ENCODE measurements at regions not wholly inside any gene's neighbourhood (a gene's known extent, or its start where the extent isn't known, plus 50 kb on each side); places are given as distances from the start of the nearest gene placed in this dataset.

- no peak overlapping the region for H3K27ac Mint-ChIP-seq
- no peaks in the 10 kb centered on the region for H3K4me1 Mint-ChIP-seq (ENCODE audit: low read depth)
- no peak overlapping the region for H3K4me3 Mint-ChIP-seq
- no peaks in the 10 kb centered on the region for H3K27me3 Mint-ChIP-seq (ENCODE audit: insufficient read depth)
- intact Hi-C loops (cut with micrococcal nuclease) = no loop called here
- no peaks in the 10 kb centered on the region for H3K9me3 Mint-ChIP-seq
- no peaks in the 10 kb centered on the region for H3K36me3 Mint-ChIP-seq (ENCODE audit: low read depth)
- DNase-seq (ENCODE audit: low spot score) = no peak
Observed at GRCh38 chr21:16154951-16155635, 425.3 kb downstream of the USP25 start.

- Mint-ChIP-seq H3K27ac (no peak overlapping the region), H3K4me3 (no peak overlapping the region), H3K36me3 (ENCODE audit: low read depth) (no peaks in the 10 kb centered on the region), H3K9me3 (no peaks in the 10 kb centered on the region), H3K4me1 (ENCODE audit: low read depth) (no peaks in the 10 kb centered on the region), H3K27me3 (ENCODE audit: insufficient read depth) (no peaks in the 10 kb centered on the region)
- DNase-seq (ENCODE audit: low spot score) = no peak
- intact Hi-C loops (cut with micrococcal nuclease) = no loop called here
Observed at GRCh38 chr21:16156841-16157489, 427.2 kb downstream of the USP25 start.

DNA sequence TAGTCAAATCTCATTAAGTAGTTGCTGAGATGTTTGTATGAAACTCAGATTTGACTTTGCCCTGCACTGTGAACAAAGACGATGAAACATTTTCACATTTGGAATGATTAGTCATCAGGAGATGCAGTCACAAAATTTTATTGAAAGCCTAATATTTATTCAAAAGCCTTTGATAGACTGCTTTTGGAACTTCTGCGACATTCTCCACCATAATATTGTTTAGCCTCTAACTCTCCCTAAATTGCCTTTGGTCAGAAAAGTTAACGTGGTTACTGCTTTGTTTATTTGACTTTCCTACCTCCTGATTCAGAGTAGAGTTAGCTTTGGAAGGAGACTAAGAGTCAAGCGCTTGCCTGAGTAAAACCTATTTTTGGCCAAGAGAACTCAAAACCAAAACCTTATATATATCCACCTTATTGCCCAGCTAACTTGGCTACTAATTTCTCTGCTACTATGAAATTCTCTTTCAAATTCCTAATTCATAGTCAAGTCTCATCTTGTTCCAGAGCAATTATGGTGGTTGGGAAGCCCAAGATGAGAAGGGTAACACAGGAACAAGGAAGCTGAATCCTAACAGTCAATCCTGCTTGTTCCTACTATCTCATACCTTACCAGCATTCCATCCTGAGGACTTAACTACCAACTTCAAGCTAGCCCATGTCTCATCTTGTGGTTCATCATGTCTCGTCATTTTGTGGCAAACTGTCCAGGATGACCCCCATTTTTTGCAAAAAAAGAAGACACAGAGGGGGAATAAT lies 429.6 kb downstream of the USP25 start:
- Mint-ChIP-seq H3K4me1 (ENCODE audit: low read depth) (no peaks in the 10 kb centered on the region), H3K4me3 (no peak overlapping the region), H3K27ac (no peak overlapping the region), H3K36me3 (ENCODE audit: low read depth) (no peaks in the 10 kb centered on the region), H3K27me3 (ENCODE audit: insufficient read depth) (no peaks in the 10 kb centered on the region), H3K9me3 (no peaks in the 10 kb centered on the region)
- intact Hi-C loops (cut with micrococcal nuclease) = no loop called here
- DNase-seq (ENCODE audit: low spot score) = no peak

GRCh38 chr21:16159971-16160350 lies 430.2 kb downstream of the USP25 start:
- H3K9me3 Mint-ChIP-seq = no peaks in the 10 kb centered on the region
- DNase-seq (ENCODE audit: low spot score) = no peak

DNA sequence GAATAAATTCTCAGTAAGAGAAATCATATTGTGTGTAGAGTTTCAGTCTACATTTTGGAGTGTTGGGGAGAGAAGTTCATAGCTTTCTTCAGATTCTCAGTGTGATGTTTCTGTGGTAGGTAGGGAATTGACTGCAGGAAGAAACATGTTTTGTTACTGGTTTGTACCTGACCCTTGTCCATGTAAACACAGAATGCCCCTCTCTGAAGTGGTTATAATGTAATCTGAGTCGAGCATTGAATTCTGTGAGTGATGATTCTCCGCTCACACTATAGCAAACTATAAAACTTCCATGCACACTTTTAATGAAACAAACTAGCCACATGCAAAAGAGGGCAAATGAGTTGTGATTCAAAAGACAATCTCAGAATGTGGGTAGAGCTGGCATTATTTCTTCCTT lies 433.2 kb downstream of the USP25 start:
- H3K9me3 Mint-ChIP-seq = no peaks in the 10 kb centered on the region
- H3K27ac Mint-ChIP-seq = no peak overlapping the region
- DNase-seq (ENCODE audit: low spot score) = no peak
- no peaks in the 10 kb centered on the region for H3K27me3 Mint-ChIP-seq (ENCODE audit: insufficient read depth)
- no peak overlapping the region for H3K4me3 Mint-ChIP-seq
- no peaks in the 10 kb centered on the region for H3K4me1 Mint-ChIP-seq (ENCODE audit: low read depth)
- intact Hi-C loops (cut with micrococcal nuclease) = no loop called here
- no peaks in the 10 kb centered on the region for H3K36me3 Mint-ChIP-seq (ENCODE audit: low read depth)

More at GRCh38 chr21:16159971-16160350, 430.2 kb downstream of the USP25 start:
- Mint-ChIP-seq H3K36me3 (ENCODE audit: low read depth) (no peaks in the 10 kb centered on the region), H3K4me3 (no peak overlapping the region), H3K4me1 (ENCODE audit: low read depth) (no peaks in the 10 kb centered on the region), H3K27me3 (ENCODE audit: insufficient read depth) (no peaks in the 10 kb centered on the region), H3K27ac (no peak overlapping the region)
- intact Hi-C loops (cut with micrococcal nuclease) = no loop called here

DNA sequence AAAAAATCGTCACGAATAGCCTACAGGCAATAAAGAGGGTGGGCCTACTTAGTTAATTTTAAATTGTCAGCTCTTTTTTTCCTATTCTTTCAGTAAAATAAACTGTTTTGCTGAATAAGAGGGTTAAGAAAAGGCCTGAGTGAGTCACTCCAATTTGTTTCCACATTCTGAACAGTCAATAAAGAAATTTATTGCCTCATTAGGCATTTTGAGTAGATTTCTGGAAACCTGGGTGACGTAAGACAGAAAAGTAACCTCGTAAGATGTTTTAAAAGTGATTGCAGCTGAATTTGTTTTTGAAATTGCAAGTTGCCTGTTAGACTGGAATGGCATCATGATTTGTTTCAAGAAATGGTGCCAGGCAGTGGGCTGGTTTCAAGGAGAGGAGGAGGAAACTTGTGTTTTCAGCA lies 439.3 kb downstream of the USP25 start:
- intact Hi-C loops (cut with micrococcal nuclease) = no loop called here
- H3K27me3 Mint-ChIP-seq (ENCODE audit: insufficient read depth) = no peaks in the 10 kb centered on the region
- no peaks in the 10 kb centered on the region for H3K4me1 Mint-ChIP-seq (ENCODE audit: low read depth)
- H3K9me3 Mint-ChIP-seq = no peaks in the 10 kb centered on the region
- no peaks in the 10 kb centered on the region for H3K36me3 Mint-ChIP-seq (ENCODE audit: low read depth)
- no peak for DNase-seq (ENCODE audit: low spot score)
- no peak overlapping the region for H3K4me3 Mint-ChIP-seq
- no peak overlapping the region for H3K27ac Mint-ChIP-seq

DNA sequence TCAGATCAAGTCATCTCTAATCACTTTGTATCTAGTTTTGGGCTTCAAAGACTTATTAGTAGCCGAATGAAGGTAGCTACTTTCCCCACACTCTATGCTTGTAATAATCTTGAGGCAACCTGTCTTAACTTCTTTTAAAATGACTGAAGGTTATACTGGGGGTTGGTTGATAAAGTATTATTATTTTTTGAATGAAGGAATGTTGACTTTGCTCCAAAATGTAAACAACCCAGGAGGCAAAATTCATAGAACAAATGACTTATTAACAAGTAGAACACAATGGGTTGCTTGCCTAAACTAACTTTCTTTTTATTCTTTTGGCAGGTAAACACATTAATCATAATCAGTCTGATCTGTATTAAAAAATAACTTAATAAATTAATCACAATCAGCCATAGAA lies 440.0 kb downstream of the USP25 start:
- H3K4me1 Mint-ChIP-seq (ENCODE audit: low read depth) = no peaks in the 10 kb centered on the region
- H3K27me3 Mint-ChIP-seq (ENCODE audit: insufficient read depth) = no peaks in the 10 kb centered on the region
- H3K4me3 Mint-ChIP-seq = no peak overlapping the region
- intact Hi-C loops (cut with micrococcal nuclease) = no loop called here
- no peak overlapping the region for H3K27ac Mint-ChIP-seq
- H3K36me3 Mint-ChIP-seq (ENCODE audit: low read depth) = no peaks in the 10 kb centered on the region
- DNase-seq (ENCODE audit: low spot score) = no peak
- H3K9me3 Mint-ChIP-seq = no peaks in the 10 kb centered on the region

DNA sequence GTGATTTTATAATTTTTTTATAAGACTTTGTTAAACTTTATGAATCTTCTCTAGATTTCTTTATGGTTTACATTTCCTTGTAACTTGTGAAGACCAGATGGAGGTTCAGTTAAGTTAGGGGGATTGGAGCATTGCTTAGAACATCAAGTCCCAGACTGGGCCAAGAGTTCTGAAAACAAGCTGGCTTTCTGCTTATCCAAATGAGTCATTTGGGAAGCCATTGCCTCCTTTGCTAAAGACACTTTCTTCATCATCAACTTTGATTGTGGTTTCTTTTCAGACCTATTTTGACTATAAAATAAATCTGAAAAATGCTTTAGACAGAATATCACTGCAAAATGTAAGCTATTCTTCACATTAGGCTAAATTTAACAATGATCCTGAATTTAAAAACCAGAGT lies 446.8 kb downstream of the USP25 start:
- Mint-ChIP-seq H3K4me1 (ENCODE audit: low read depth) (no peaks in the 10 kb centered on the region), H3K36me3 (ENCODE audit: low read depth) (no peaks in the 10 kb centered on the region), H3K27ac (no peak overlapping the region), H3K4me3 (no peak overlapping the region), H3K9me3 (no peaks in the 10 kb centered on the region), H3K27me3 (ENCODE audit: insufficient read depth) (no peaks in the 10 kb centered on the region)
- intact Hi-C loops (cut with micrococcal nuclease) = no loop called here
- DNase-seq (ENCODE audit: low spot score) = no peak

DNA sequence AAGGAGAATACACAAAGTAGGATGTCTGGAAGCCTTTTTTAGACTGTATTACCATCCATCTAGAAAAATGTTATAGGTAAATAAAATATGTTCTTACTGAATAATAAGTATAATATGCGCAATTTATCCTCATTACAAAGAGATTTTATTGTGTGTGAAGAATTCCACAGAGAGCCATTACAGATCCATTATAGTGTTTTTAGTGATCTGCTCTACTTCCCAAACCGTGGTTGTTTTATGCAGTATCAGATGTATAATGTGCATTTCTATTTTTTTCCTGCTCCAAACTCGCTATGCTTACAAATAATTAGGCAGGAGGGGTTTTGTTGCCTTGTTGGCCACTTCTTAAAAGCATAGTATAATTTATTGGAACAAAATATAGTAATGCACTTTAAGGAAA lies 447.8 kb downstream of the USP25 start:
- H3K36me3 Mint-ChIP-seq (ENCODE audit: low read depth) = no peaks in the 10 kb centered on the region
- no peaks in the 10 kb centered on the region for H3K9me3 Mint-ChIP-seq
- H3K27me3 Mint-ChIP-seq (ENCODE audit: insufficient read depth) = no peaks in the 10 kb centered on the region
- no peak for DNase-seq (ENCODE audit: low spot score)
- H3K4me1 Mint-ChIP-seq (ENCODE audit: low read depth) = no peaks in the 10 kb centered on the region
- H3K4me3 Mint-ChIP-seq = no peak overlapping the region
- intact Hi-C loops (cut with micrococcal nuclease) = no loop called here
- H3K27ac Mint-ChIP-seq = no peak overlapping the region

GRCh38 chr21:16179773-16180172 lies 450.0 kb downstream of the USP25 start:
- Mint-ChIP-seq H3K4me3 (no peak overlapping the region), H3K36me3 (ENCODE audit: low read depth) (no peaks in the 10 kb centered on the region), H3K4me1 (ENCODE audit: low read depth) (no peaks in the 10 kb centered on the region), H3K9me3 (no peaks in the 10 kb centered on the region), H3K27me3 (ENCODE audit: insufficient read depth) (peaks cover under 1% of the 10 kb centered on the region), H3K27ac (no peak overlapping the region)
- DNase-seq (ENCODE audit: low spot score) = no peak
- intact Hi-C loops (cut with micrococcal nuclease) = no loop called here

DNA sequence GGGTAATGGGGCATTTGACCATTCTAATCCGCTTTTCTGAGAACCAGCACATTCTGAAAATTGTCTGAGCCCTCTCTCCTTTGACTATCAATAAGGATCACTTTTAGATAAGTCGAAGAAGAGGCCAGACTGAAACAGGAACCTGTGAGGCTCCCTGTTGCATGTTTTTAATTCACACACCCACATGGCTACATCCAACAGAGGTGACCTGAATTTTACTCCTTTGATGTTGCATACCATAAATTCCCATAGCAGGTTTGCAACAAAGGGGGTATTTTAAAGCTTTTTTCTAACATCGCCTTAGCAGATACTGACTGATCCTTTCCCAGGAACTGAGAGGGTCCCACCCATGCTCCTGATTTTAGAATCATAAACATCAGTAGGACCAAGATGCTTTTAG lies 450.8 kb downstream of the USP25 start:
- Mint-ChIP-seq H3K36me3 (ENCODE audit: low read depth) (no peaks in the 10 kb centered on the region), H3K27me3 (ENCODE audit: insufficient read depth) (peaks cover 1% of the 10 kb centered on the region), H3K4me1 (ENCODE audit: low read depth) (no peaks in the 10 kb centered on the region), H3K27ac (no peak overlapping the region), H3K9me3 (no peaks in the 10 kb centered on the region), H3K4me3 (no peak overlapping the region)
- no peak for DNase-seq (ENCODE audit: low spot score)
- intact Hi-C loops (cut with micrococcal nuclease) = no loop called here

- no peaks in the 10 kb centered on the region for H3K9me3 Mint-ChIP-seq
- intact Hi-C loops (cut with micrococcal nuclease) = no loop called here
Observed at GRCh38 chr21:16181018-16181417, 451.2 kb downstream of the USP25 start.

GRCh38 chr21:16185766-16186165 lies 456.0 kb downstream of the USP25 start:
- Mint-ChIP-seq H3K9me3 (no peaks in the 10 kb centered on the region), H3K27me3 (ENCODE audit: insufficient read depth) (peaks cover 1% of the 10 kb centered on the region), H3K4me3 (no peak overlapping the region), H3K4me1 (ENCODE audit: low read depth) (no peaks in the 10 kb centered on the region), H3K36me3 (ENCODE audit: low read depth) (no peaks in the 10 kb centered on the region), H3K27ac (no peak overlapping the region)
- DNase-seq (ENCODE audit: low spot score) = no peak
- intact Hi-C loops (cut with micrococcal nuclease) = no loop called here

More at GRCh38 chr21:16181018-16181417, 451.2 kb downstream of the USP25 start:
- Mint-ChIP-seq H3K36me3 (ENCODE audit: low read depth) (no peaks in the 10 kb centered on the region), H3K27me3 (ENCODE audit: insufficient read depth) (peaks cover 1% of the 10 kb centered on the region), H3K4me3 (no peak overlapping the region), H3K27ac (no peak overlapping the region), H3K4me1 (ENCODE audit: low read depth) (no peaks in the 10 kb centered on the region)
- DNase-seq (ENCODE audit: low spot score) = no peak

All from activated T-helper 1 cell treated with anti-CD3 and anti-CD28 coated beads, Interleukin-12 subunit alpha, Interleukin-12 subunit beta, Interleukin-2, Interleukin-4 antibody, amounts not matched to agents 30 ng/mL and 10 ng/mL and 1 ng/mL, durations not matched to agents 14 hours and 24 hours and 36 hours (primary cell).